ENCODE measurements at regions not wholly inside any gene's neighbourhood (a gene's known extent, or its start where the extent isn't known, plus 50 kb on each side); places are given as distances from the start of the nearest gene placed in this dataset.

- Histone ChIP-seq H3K36me3 (ENCODE audit: insufficient read depth, low read length) (no peaks in the 10 kb centered on the region), H3K4me3 (ENCODE audit: low read length) (no peak overlapping the region), H2AFZ (ENCODE audit: low read depth, low read length) (no peak overlapping the region), H3K9ac (ENCODE audit: low read length) (no peak overlapping the region), H3K27ac (ENCODE audit: low read length) (no peak overlapping the region), H4K20me1 (ENCODE audit: insufficient read depth) (no peaks in the 10 kb centered on the region), H3K4me2 (ENCODE audit: low read length) (no peak overlapping the region), H3K27me3 (ENCODE audit: insufficient read depth, low read depth, low read length) (no peaks in the 10 kb centered on the region), H3F3A (ENCODE audit: insufficient read depth, low read length, poor library complexity, severe bottlenecking) (no peaks in the 10 kb centered on the region), H3K9me3 (ENCODE audit: low read length) (no peaks in the 10 kb centered on the region), H3K79me2 (replicated peaks; ENCODE audit: insufficient read depth, low read length) (no peaks in the 10 kb centered on the region), H3K9me2 (ENCODE audit: insufficient read depth, low read length) (no peaks in the 10 kb centered on the region)
- TF ChIP-seq SMC3 (conservative IDR thresholded peaks at IDR 0.05; ENCODE audit: poor library complexity) (no peak), TAF1 (IDR thresholded peaks at IDR 0.05; ENCODE audit: low read depth) (no peak), MXI1 (conservative IDR thresholded peaks at IDR 0.05; ENCODE audit: poor library complexity, severe bottlenecking) (no peak), EZH2 (IDR thresholded peaks at IDR 0.05; ENCODE audit: borderline replicate concordance, insufficient read depth, low read length, poor library complexity, severe bottlenecking) (no peak), EP300 (conservative IDR thresholded peaks at IDR 0.05; ENCODE audit: poor library complexity, severe bottlenecking) (no peak), CTCF (IDR thresholded peaks at IDR 0.05; ENCODE audit: poor library complexity, severe bottlenecking) (no peak), REST (IDR thresholded peaks at IDR 0.05; ENCODE audit: borderline replicate concordance) (no peak), RAD21 (conservative IDR thresholded peaks at IDR 0.05) (no peak), POLR2AphosphoS5 (IDR thresholded peaks at IDR 0.05) (no peak)
These were observed 848.0 kb upstream of the CADM2 start for GRCh38 chr3:84110787-84111186.

GRCh38 chr3:84125201-84125721, 833.5 kb upstream of the CADM2 start:
- Histone ChIP-seq H3K27me3 (ENCODE audit: insufficient read depth, low read depth, low read length) (no peaks in the 10 kb centered on the region), H3K9me3 (ENCODE audit: low read length) (no peaks in the 10 kb centered on the region), H3F3A (ENCODE audit: insufficient read depth, low read length, poor library complexity, severe bottlenecking) (no peaks in the 10 kb centered on the region), H2AFZ (ENCODE audit: low read depth, low read length) (no peak overlapping the region), H4K20me1 (ENCODE audit: insufficient read depth) (no peaks in the 10 kb centered on the region), H3K4me3 (ENCODE audit: low read length) (no peak overlapping the region), H3K79me2 (replicated peaks; ENCODE audit: insufficient read depth, low read length) (no peaks in the 10 kb centered on the region), H3K36me3 (ENCODE audit: insufficient read depth, low read length) (no peaks in the 10 kb centered on the region), H3K9ac (ENCODE audit: low read length) (no peak overlapping the region), H3K4me2 (ENCODE audit: low read length) (no peak overlapping the region), H3K9me2 (ENCODE audit: insufficient read depth, low read length) (no peaks in the 10 kb centered on the region), H3K27ac (ENCODE audit: low read length) (no peak overlapping the region)
- TF ChIP-seq EP300 (conservative IDR thresholded peaks at IDR 0.05; ENCODE audit: poor library complexity, severe bottlenecking) (no peak), EZH2 (IDR thresholded peaks at IDR 0.05; ENCODE audit: borderline replicate concordance, insufficient read depth, low read length, poor library complexity, severe bottlenecking) (no peak), RAD21 (conservative IDR thresholded peaks at IDR 0.05) (no peak), TAF1 (IDR thresholded peaks at IDR 0.05; ENCODE audit: low read depth) (no peak), POLR2AphosphoS5 (IDR thresholded peaks at IDR 0.05) (no peak), MXI1 (conservative IDR thresholded peaks at IDR 0.05; ENCODE audit: poor library complexity, severe bottlenecking) (no peak), REST (IDR thresholded peaks at IDR 0.05; ENCODE audit: borderline replicate concordance) (no peak), CTCF (IDR thresholded peaks at IDR 0.05; ENCODE audit: poor library complexity, severe bottlenecking) (no peak), SMC3 (conservative IDR thresholded peaks at IDR 0.05; ENCODE audit: poor library complexity) (no peak)
